Endothelial cell of umbilical vein (primary cell): ENCODE measurements at regions not wholly inside any gene's neighbourhood (a gene's known extent, or its start where the extent isn't known, plus 50 kb on each side); places are given as distances from the start of the nearest gene placed in this dataset.

Experiments
- BruUV-seq: library from RNA; stranded (reverse); fragments of 400-500 nt; replicated peaks from 2 replicates; lab custom pipeline; 2021; lab: Mats Ljungman, UMichigan
- CTCF ChIA-PET: fragments of 300-600, 350-600 bp; sonication (Branson Sonifier 250); formaldehyde crosslinking; loops from one replicate; lab custom pipeline; 2021; ENCODE audit warnings: antibody characterized with exemption, inconsistent platforms; lab: Charles Lee
- POLR2A ChIA-PET: fragments of 300-600, 350-600 bp; sonication (Branson Sonifier 250); formaldehyde crosslinking; loops from one replicate; lab custom pipeline; 2021; ENCODE audit warnings: antibody characterized with exemption, inconsistent platforms; lab: Charles Lee
- DNase-seq: peaks from one replicate; pipeline ENCODE4 v3.0.0-alpha.2; 2011; ENCODE audit warnings: low read depth, low spot score
- FAIRE-seq: peaks from 2 replicates; lab custom pipeline; 2011; peaks lifted over from hg19 to GRCh38; lab: Jason Lieb, UNC
- H2AFZ ChIP-seq: 2 replicates; pipeline ENCODE4 v1.6.0; 2012; ENCODE audit warnings: low read depth, low read length, control low read depth, inconsistent platforms
- H3K27ac ChIP-seq: 2 replicates; pipeline ENCODE4 v1.5.1; 2011; ENCODE audit warnings: low read depth, mild to moderate bottlenecking, control low read depth, low read length, moderate library complexity; ENCODE audit not compliant: insufficient read depth
- H3K27me3 ChIP-seq, 2 experiments: 2 replicates each; pipeline versions ENCODE4 v1.6.0 to v1.6.1; 2011; ENCODE audit warnings: low read length in 2 of 2, mixed read lengths in 1 of 2; ENCODE audit not compliant: control insufficient read depth in 2 of 2, insufficient read depth in 2 of 2
- H3K36me3 ChIP-seq, 2 experiments: 2 replicates in 1 of 2; 3 replicates in 1 of 2; pipeline ENCODE4 v1.5.1; 2011; ENCODE audit warnings: low read length in 2 of 2, mild to moderate bottlenecking in 1 of 2, moderate library complexity in 1 of 2; ENCODE audit not compliant: control insufficient read depth in 2 of 2, insufficient read depth in 2 of 2; ENCODE audit errors: extremely low read depth in 1 of 2
- H3K4me1 ChIP-seq: 3 replicates; pipeline ENCODE4 v1.5.1; 2011; ENCODE audit warnings: mild to moderate bottlenecking, low read length; ENCODE audit not compliant: control insufficient read depth, insufficient read depth; ENCODE audit errors: extremely low read depth
- H3K4me2 ChIP-seq: 2 replicates; pipeline ENCODE4 v1.6.1; 2011; ENCODE audit warnings: low read length, control low read depth, mixed read lengths; ENCODE audit not compliant: insufficient read depth
- H3K4me3 ChIP-seq, 3 experiments: fragments of 200-600 bp in 1 of 3; sonication (generic), shearing (Covaris generic) in 1 of 3; replicated peaks in 1 of 3; 2 replicates each; pipeline ENCODE4 v1.5.1; 2011 to 2016; ENCODE audit warnings: control low read depth in 3 of 3, low read length in 3 of 3, mild to moderate bottlenecking in 2 of 3, inconsistent platforms in 1 of 3, low read depth in 1 of 3, moderate library complexity in 1 of 3; ENCODE audit not compliant: insufficient read depth in 1 of 3
- H3K79me2 ChIP-seq: 2 replicates; pipeline ENCODE4 v1.6.0; 2012; ENCODE audit warnings: low read length, inconsistent platforms; ENCODE audit not compliant: control insufficient read depth, insufficient read depth
- H3K9ac ChIP-seq: replicated peaks from 2 replicates; pipeline ENCODE3; 2011; ENCODE audit warnings: low read length, control low read depth; ENCODE audit not compliant: insufficient read depth; ENCODE audit errors: extremely low read depth
- H3K9me1 ChIP-seq: replicated peaks from 3 replicates; pipeline ENCODE4 v1.6.0; 2011; ENCODE audit warnings: mild to moderate bottlenecking, low read length; ENCODE audit not compliant: control insufficient read depth, insufficient read depth; ENCODE audit errors: extremely low read depth
- H3K9me3 ChIP-seq: replicated peaks from 2 replicates; pipeline ENCODE4 v1.5.1; 2012; ENCODE audit warnings: low read length, inconsistent platforms; ENCODE audit not compliant: control insufficient read depth, insufficient read depth
- H4K20me1 ChIP-seq: replicated peaks from 2 replicates; pipeline ENCODE3; 2011; ENCODE audit warnings: mild to moderate bottlenecking, low read length; ENCODE audit not compliant: control insufficient read depth, insufficient read depth; ENCODE audit errors: extremely low read depth
- EZH2 ChIP-seq: IDR thresholded peaks from 2 replicates; pipeline ENCODE4 v1.6.1; 2012; ENCODE audit warnings: borderline replicate concordance, low read depth, mild to moderate bottlenecking, moderate library complexity, low read length, inconsistent platforms; ENCODE audit not compliant: severe bottlenecking
- FOS ChIP-seq: IDR thresholded peaks from 2 replicates; pipeline ENCODE4 v1.6.1; 2011; ENCODE audit warnings: mild to moderate bottlenecking, low read length, moderate library complexity, borderline replicate concordance; ENCODE audit not compliant: insufficient read depth
- GATA2 ChIP-seq: IDR thresholded peaks from 2 replicates; pipeline ENCODE4 v1.7.0; 2011; ENCODE audit warnings: low read depth, mild to moderate bottlenecking, moderate library complexity, mixed read lengths, low read length; ENCODE audit not compliant: insufficient read length, insufficient read depth
- JUN ChIP-seq: IDR thresholded peaks from 2 replicates; pipeline ENCODE4 v1.6.1; 2011; ENCODE audit warnings: borderline replicate concordance, low read depth; ENCODE audit not compliant: insufficient read length, insufficient read depth
- MYC ChIP-seq: IDR thresholded peaks from one replicate; pipeline ENCODE4 v1.6.1; 2011; ENCODE audit warnings: mild to moderate bottlenecking, low read depth, low read length
- POLR2A ChIP-seq: IDR thresholded peaks from 2 replicates; pipeline ENCODE4 v1.6.1; 2012; ENCODE audit warnings: low read depth, mild to moderate bottlenecking, control low read depth, low read length
- POLR2AphosphoS5 ChIP-seq: IDR thresholded peaks from 2 replicates; pipeline ENCODE4 v1.6.1; 2012; ENCODE audit warnings: low read depth, mild to moderate bottlenecking, control low read depth, low read length, moderate library complexity; ENCODE audit not compliant: insufficient read depth
- dilution Hi-C: fragments of 300-500 bp; cut with MboI; formaldehyde crosslinking; loops from one replicate; pipeline ENCODE4 v1.15.0; 2019; ENCODE audit warnings: low sequenced_read_pairs; ENCODE audit not compliant: extremely low pct_ligation_motif_present
- intact Hi-C: fragments of 100-400 bp; cut with micrococcal nuclease; formaldehyde crosslinking; loops from one replicate; pipeline ENCODE4 v1.10.0; 2022
- TF ChIP-seq, protein P1 (sequence below): IDR thresholded peaks from 2 replicates; pipeline ENCODE4 v1.6.1; 2011; ENCODE audit not compliant: insufficient read depth, insufficient read length
- TF ChIP-seq, protein P2 (sequence below), 2 donors: IDR thresholded peaks; 1 replicate in 1 of 2; 2 replicates in 1 of 2; pipeline ENCODE4 v1.5.1; 2011; ENCODE audit warnings: low read length in 2 of 2, mild to moderate bottlenecking in 2 of 2, moderate library complexity in 2 of 2, control low read depth in 1 of 2, inconsistent platforms in 1 of 2, low read depth in 1 of 2; ENCODE audit not compliant: insufficient read depth in 1 of 2; ENCODE audit errors: extremely low read depth in 1 of 2

GRCh38 chr1:29793653-29794348 is 557.5 kb downstream of the PTPRU start:
- DNase-seq = no peak
- intact Hi-C loops = loop anchor here (1.0 to 2.0 kb wide), 10 partner anchors 56 to 914 kb away; partner anchors contain the start of gene PTPRU
- ChIA-PET POLR2A (no interaction called here), CTCF (interaction anchor here (0.7 to 2.8 kb wide), 34 partner anchors 9 to 914 kb away, joined by 3 to 109 read pairs (median 5); no protein-coding TSS in a partner anchor)
- Histone ChIP-seq H3K9ac (no peak overlapping the region), H4K20me1 (no peaks in the 10 kb centered on the region), H2AFZ (no peak overlapping the region), H3K4me1 (no peaks in the 10 kb centered on the region), H3K27me3 (no peaks in the 10 kb centered on the region), H3K27ac (no peak overlapping the region), H3K9me3 (no peaks in the 10 kb centered on the region), H3K4me2 (no peak overlapping the region), H3K36me3 (no peaks in the 10 kb centered on the region), H3K9me1 (no peaks in the 10 kb centered on the region), H3K79me2 (no peaks in the 10 kb centered on the region), H3K4me3 (no peak overlapping the region)
- TF ChIP-seq POLR2A = no peak
- TF ChIP-seq JUN = no peak
- TF ChIP-seq POLR2AphosphoS5 = no peak
- no peak for TF ChIP-seq MYC
- TF ChIP-seq GATA2 = no peak
- TF ChIP-seq, protein P1, sequence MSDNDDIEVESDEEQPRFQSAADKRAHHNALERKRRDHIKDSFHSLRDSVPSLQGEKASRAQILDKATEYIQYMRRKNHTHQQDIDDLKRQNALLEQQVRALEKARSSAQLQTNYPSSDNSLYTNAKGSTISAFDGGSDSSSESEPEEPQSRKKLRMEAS = no peak
- no peak for TF ChIP-seq FOS
- no peak for TF ChIP-seq EZH2
- TF ChIP-seq, protein P2, sequence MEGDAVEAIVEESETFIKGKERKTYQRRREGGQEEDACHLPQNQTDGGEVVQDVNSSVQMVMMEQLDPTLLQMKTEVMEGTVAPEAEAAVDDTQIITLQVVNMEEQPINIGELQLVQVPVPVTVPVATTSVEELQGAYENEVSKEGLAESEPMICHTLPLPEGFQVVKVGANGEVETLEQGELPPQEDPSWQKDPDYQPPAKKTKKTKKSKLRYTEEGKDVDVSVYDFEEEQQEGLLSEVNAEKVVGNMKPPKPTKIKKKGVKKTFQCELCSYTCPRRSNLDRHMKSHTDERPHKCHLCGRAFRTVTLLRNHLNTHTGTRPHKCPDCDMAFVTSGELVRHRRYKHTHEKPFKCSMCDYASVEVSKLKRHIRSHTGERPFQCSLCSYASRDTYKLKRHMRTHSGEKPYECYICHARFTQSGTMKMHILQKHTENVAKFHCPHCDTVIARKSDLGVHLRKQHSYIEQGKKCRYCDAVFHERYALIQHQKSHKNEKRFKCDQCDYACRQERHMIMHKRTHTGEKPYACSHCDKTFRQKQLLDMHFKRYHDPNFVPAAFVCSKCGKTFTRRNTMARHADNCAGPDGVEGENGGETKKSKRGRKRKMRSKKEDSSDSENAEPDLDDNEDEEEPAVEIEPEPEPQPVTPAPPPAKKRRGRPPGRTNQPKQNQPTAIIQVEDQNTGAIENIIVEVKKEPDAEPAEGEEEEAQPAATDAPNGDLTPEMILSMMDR (IDR thresholded peaks at IDR 0.05; ENCODE audit: extremely low read depth in 1 of 2, insufficient read depth in 1 of 2, low read depth in 1 of 2, low read length in 2 of 2) = no peak
- BruUV-seq = no TSS peak
- dilution Hi-C loops = no loop called here
- no peak for FAIRE-seq
